WTC11 (cell line): ENCODE measurements at regions not wholly inside any gene's neighbourhood (a gene's known extent, or its start where the extent isn't known, plus 50 kb on each side); places are given as distances from the start of the nearest gene placed in this dataset.

ENCODE experiments used
- ATAC-seq: fragments of 200-7000 bp; cut with Tn5 transposase; 2 replicates; pipeline ENCODE4 v1.10.0; 2021; ENCODE audit warnings: mild to moderate bottlenecking, moderate library complexity
- CTCF ChIA-PET: fragments of 300-600 bp; sonication (Branson Sonifier 250); formaldehyde crosslinking; loops from one replicate; lab custom pipeline; 2021; ENCODE audit warnings: antibody characterized with exemption; lab: Charles Lee
- POLR2A ChIA-PET: fragments of 350-600 bp; sonication (Branson Sonifier 250); formaldehyde crosslinking; loops from one replicate; lab custom pipeline; 2021; ENCODE audit warnings: antibody characterized with exemption; lab: Charles Lee
- DNase-seq: peaks from one replicate; pipeline ENCODE4 v3.0.0; 2021; ENCODE audit warnings: low spot score
- H3K27ac Mint-ChIP-seq: 2 replicates; pipeline ENCODE4 v1.8.0; 2021; ENCODE audit warnings: mixed read lengths
- H3K27me3 Mint-ChIP-seq: 2 replicates; pipeline ENCODE4 v1.8.0; 2021; ENCODE audit warnings: low read depth, mild to moderate bottlenecking, moderate library complexity, mixed read lengths
- H3K36me3 Mint-ChIP-seq: 2 replicates; pipeline ENCODE4 v1.8.0; 2021; ENCODE audit warnings: mixed read lengths
- H3K4me1 Mint-ChIP-seq: 2 replicates; pipeline ENCODE4 v1.8.0; 2022; ENCODE audit warnings: mixed read lengths
- H3K4me3 Mint-ChIP-seq: 2 replicates; pipeline ENCODE4 v1.8.0; 2021; ENCODE audit warnings: mild to moderate bottlenecking, moderate library complexity, mixed read lengths
- H3K9me3 Mint-ChIP-seq: 2 replicates; pipeline ENCODE4 v1.8.0; 2021; ENCODE audit warnings: mixed read lengths
- ELF4 ChIP-seq: sonication (generic); formaldehyde crosslinking; IDR thresholded peaks from 2 replicates; pipeline ENCODE4 v1.8.1; 2022; ENCODE audit warnings: low read depth, mild to moderate bottlenecking, moderate library complexity, missing genetic modification reagents
- EMX1 ChIP-seq: fragments of 250-450 bp; sonication (Bioruptor Pico); IDR thresholded peaks from 2 replicates; pipeline ENCODE4 v1.8.0; 2021; ENCODE audit warnings: mild to moderate bottlenecking
- GTF2I ChIP-seq: fragments of 250-450 bp; sonication (Bioruptor Pico); conservative IDR thresholded peaks from 2 replicates; pipeline ENCODE4 v1.4.0; 2021; ENCODE audit warnings: mild to moderate bottlenecking
- JAZF1 ChIP-seq: fragments of 250-450 bp; sonication (Bioruptor Pico); IDR thresholded peaks from 2 replicates; pipeline ENCODE4 v1.9.0; 2021; ENCODE audit warnings: moderate library complexity, mild to moderate bottlenecking, inconsistent platforms
- MXD4 ChIP-seq: fragments of 250-450 bp; sonication (Bioruptor Pico); IDR thresholded peaks from 2 replicates; pipeline ENCODE4 v1.8.0; 2021; ENCODE audit warnings: mild to moderate bottlenecking, moderate library complexity, borderline replicate concordance
- OVOL2 ChIP-seq: fragments of 250-450 bp; sonication (Bioruptor Pico); IDR thresholded peaks from 2 replicates; pipeline ENCODE4 v1.9.0; 2021; ENCODE audit warnings: mild to moderate bottlenecking, borderline replicate concordance
- SMAD4 ChIP-seq: sonication (generic); formaldehyde crosslinking; IDR thresholded peaks from 2 replicates; pipeline ENCODE4 v1.8.0; 2022; ENCODE audit warnings: mild to moderate bottlenecking, missing genetic modification reagents
- TCF7 ChIP-seq: sonication (generic); formaldehyde crosslinking; IDR thresholded peaks from 2 replicates; pipeline ENCODE4 v1.8.0; 2022; ENCODE audit warnings: mild to moderate bottlenecking, low read depth, missing genetic modification reagents, moderate library complexity
- ZBTB21 ChIP-seq: sonication (generic); formaldehyde crosslinking; IDR thresholded peaks from 2 replicates; pipeline ENCODE4 v1.8.1; 2023; ENCODE audit warnings: mild to moderate bottlenecking, missing genetic modification reagents, borderline replicate concordance
- ZNF232 ChIP-seq: sonication (generic); formaldehyde crosslinking; IDR thresholded peaks from 2 replicates; pipeline ENCODE4 v1.8.0; 2022; ENCODE audit warnings: mild to moderate bottlenecking, missing genetic modification reagents
- ZNF416 ChIP-seq: fragments of 250-450 bp; sonication (Bioruptor Pico); IDR thresholded peaks from 2 replicates; pipeline ENCODE4 v1.9.0; 2021; ENCODE audit warnings: mild to moderate bottlenecking, inconsistent platforms
- ZNF423 ChIP-seq: fragments of 250-450 bp; sonication (Bioruptor Pico); IDR thresholded peaks from 2 replicates; pipeline ENCODE4 v2.1.2; 2022; ENCODE audit warnings: mild to moderate bottlenecking, moderate library complexity
- TF ChIP-seq, protein P1 (sequence below): sonication (generic); formaldehyde crosslinking; IDR thresholded peaks from 2 replicates; pipeline ENCODE4 v1.8.1; 2023; ENCODE audit warnings: mild to moderate bottlenecking, missing genetic modification reagents
- TF ChIP-seq, protein P2 (sequence below): sonication (generic); formaldehyde crosslinking; IDR thresholded peaks from 2 replicates; pipeline ENCODE4 v1.8.1; 2023; ENCODE audit warnings: mild to moderate bottlenecking, moderate library complexity, missing genetic modification reagents
- TF ChIP-seq, protein P3 (sequence below): sonication (generic); formaldehyde crosslinking; conservative IDR thresholded peaks from 2 replicates; pipeline ENCODE4 v1.8.1; 2023; ENCODE audit warnings: mild to moderate bottlenecking, low read depth, missing genetic modification reagents, moderate library complexity
- TF ChIP-seq, protein P4 (sequence below): fragments of 250-450 bp; sonication (Bioruptor Pico); IDR thresholded peaks from 2 replicates; pipeline ENCODE4 v1.9.0; 2021; ENCODE audit warnings: mild to moderate bottlenecking
- TF ChIP-seq, protein P5 (sequence below): sonication (generic); formaldehyde crosslinking; IDR thresholded peaks from 2 replicates; pipeline ENCODE4 v1.8.1; 2023; ENCODE audit warnings: mild to moderate bottlenecking, missing genetic modification reagents, moderate library complexity
- TF ChIP-seq, protein P6 (sequence below): sonication (generic); formaldehyde crosslinking; IDR thresholded peaks from 2 replicates; pipeline ENCODE4 v1.8.0; 2022; ENCODE audit warnings: mild to moderate bottlenecking, missing genetic modification reagents
- TF ChIP-seq, protein P7 (sequence below): fragments of 250-450 bp; sonication (Bioruptor Pico); IDR thresholded peaks from 2 replicates; pipeline ENCODE4 v2.1.2; 2022; ENCODE audit warnings: mild to moderate bottlenecking, moderate library complexity
- TF ChIP-seq, protein P8 (sequence below): sonication (generic); formaldehyde crosslinking; IDR thresholded peaks from 2 replicates; pipeline ENCODE4 v1.8.1; 2022; ENCODE audit warnings: low read depth, mild to moderate bottlenecking, moderate library complexity, missing genetic modification reagents, borderline replicate concordance

DNA sequence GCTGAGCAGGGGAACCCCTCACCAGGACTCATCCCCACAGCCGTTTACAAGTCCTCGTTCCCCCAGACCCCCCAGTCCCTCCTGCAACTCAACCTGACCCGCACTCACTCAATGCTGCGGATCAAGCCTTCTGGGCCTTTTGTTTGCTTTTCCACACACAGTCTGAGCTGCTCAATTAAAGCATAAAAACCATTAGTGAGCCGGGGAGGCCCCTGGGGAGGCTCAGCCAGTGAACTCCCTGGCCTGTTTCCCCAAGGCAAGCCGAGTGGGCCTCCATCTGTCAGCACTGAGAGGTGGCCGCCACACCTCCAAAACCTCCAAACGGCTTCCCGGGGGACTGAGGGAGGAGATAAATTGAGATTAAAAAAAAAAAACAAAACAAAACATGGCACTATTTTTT lies 158.5 kb downstream of the SHOX start:
- TF ChIP-seq MXD4 (CRISPR knock-in tag) (no peak), SMAD4 (CRISPR knock-in tag) (no peak), EMX1 (CRISPR knock-in tag) (no peak), ZNF423 (peak; percentile 42; the same call in 1 of the 2 replicates), ZBTB21 (CRISPR knock-in tag) (no peak)
- TF ChIP-seq, protein P1, sequence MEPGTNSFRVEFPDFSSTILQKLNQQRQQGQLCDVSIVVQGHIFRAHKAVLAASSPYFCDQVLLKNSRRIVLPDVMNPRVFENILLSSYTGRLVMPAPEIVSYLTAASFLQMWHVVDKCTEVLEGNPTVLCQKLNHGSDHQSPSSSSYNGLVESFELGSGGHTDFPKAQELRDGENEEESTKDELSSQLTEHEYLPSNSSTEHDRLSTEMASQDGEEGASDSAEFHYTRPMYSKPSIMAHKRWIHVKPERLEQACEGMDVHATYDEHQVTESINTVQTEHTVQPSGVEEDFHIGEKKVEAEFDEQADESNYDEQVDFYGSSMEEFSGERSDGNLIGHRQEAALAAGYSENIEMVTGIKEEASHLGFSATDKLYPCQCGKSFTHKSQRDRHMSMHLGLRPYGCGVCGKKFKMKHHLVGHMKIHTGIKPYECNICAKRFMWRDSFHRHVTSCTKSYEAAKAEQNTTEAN (CRISPR knock-in tag) = no peak
- TF ChIP-seq, protein P2, sequence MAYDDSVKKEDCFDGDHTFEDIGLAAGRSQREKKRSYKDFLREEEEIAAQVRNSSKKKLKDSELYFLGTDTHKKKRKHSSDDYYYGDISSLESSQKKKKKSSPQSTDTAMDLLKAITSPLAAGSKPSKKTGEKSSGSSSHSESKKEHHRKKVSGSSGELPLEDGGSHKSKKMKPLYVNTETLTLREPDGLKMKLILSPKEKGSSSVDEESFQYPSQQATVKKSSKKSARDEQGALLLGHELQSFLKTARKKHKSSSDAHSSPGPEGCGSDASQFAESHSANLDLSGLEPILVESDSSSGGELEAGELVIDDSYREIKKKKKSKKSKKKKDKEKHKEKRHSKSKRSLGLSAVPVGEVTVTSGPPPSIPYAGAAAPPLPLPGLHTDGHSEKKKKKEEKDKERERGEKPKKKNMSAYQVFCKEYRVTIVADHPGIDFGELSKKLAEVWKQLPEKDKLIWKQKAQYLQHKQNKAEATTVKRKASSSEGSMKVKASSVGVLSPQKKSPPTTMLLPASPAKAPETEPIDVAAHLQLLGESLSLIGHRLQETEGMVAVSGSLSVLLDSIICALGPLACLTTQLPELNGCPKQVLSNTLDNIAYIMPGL (CRISPR knock-in tag) = no peak
- H3K9me3 Mint-ChIP-seq = no peaks in the 10 kb centered on the region
- CTCF ChIA-PET = no interaction called here
- H3K4me1 Mint-ChIP-seq = peaks cover 45% of the 10 kb centered on the region
- POLR2A ChIA-PET = no interaction called here
- no peak for ATAC-seq
- no peak for DNase-seq
- no peaks in the 10 kb centered on the region for H3K36me3 Mint-ChIP-seq
- no peak overlapping the region for H3K4me3 Mint-ChIP-seq
- H3K27ac Mint-ChIP-seq = peak overlapping the region; percentile 65
- peaks cover 3% of the 10 kb centered on the region for H3K27me3 Mint-ChIP-seq

DNA sequence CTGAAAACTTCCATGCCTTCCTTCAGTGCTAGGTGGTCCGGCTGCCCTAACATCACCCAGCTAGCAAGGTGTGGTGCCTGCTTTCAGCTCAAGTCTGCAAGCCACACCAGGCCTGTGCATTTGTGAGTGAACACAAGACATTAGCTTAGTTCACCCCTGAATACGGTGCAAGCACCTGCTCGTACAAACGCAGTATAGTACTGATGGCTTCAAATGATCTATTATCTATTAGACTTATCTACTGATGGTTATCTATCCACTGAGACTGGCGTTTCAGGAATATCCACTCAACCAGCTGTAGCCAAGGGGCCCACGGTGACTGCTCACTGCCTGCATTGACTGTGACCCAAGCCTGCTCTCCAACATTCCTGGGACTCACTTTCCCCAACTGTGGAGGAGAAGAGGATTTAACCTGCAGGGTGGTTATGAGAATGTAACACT lies 155.9 kb downstream of the SHOX start:
- POLR2A ChIA-PET = no interaction called here
- Mint-ChIP-seq H3K36me3 (no peaks in the 10 kb centered on the region), H3K27ac (no peak overlapping the region), H3K27me3 (peaks cover 6% of the 10 kb centered on the region), H3K4me3 (no peak overlapping the region), H3K4me1 (peaks cover 39% of the 10 kb centered on the region), H3K9me3 (no peaks in the 10 kb centered on the region)
- DNase-seq = no peak
- ATAC-seq = no peak
- CTCF ChIA-PET = no interaction called here
- TF ChIP-seq, protein P3, sequence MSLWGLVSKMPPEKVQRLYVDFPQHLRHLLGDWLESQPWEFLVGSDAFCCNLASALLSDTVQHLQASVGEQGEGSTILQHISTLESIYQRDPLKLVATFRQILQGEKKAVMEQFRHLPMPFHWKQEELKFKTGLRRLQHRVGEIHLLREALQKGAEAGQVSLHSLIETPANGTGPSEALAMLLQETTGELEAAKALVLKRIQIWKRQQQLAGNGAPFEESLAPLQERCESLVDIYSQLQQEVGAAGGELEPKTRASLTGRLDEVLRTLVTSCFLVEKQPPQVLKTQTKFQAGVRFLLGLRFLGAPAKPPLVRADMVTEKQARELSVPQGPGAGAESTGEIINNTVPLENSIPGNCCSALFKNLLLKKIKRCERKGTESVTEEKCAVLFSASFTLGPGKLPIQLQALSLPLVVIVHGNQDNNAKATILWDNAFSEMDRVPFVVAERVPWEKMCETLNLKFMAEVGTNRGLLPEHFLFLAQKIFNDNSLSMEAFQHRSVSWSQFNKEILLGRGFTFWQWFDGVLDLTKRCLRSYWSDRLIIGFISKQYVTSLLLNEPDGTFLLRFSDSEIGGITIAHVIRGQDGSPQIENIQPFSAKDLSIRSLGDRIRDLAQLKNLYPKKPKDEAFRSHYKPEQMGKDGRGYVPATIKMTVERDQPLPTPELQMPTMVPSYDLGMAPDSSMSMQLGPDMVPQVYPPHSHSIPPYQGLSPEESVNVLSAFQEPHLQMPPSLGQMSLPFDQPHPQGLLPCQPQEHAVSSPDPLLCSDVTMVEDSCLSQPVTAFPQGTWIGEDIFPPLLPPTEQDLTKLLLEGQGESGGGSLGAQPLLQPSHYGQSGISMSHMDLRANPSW = no peak
- TF ChIP-seq ZNF232 (CRISPR knock-in tag) (no peak), MXD4 (CRISPR knock-in tag) (no peak), OVOL2 (no peak), JAZF1 (CRISPR knock-in tag) (no peak), ELF4 (CRISPR knock-in tag) (no peak), ZNF416 (CRISPR knock-in tag) (no peak), GTF2I (CRISPR knock-in tag) (no peak), TCF7 (CRISPR knock-in tag) (no peak)
- TF ChIP-seq, protein P4, sequence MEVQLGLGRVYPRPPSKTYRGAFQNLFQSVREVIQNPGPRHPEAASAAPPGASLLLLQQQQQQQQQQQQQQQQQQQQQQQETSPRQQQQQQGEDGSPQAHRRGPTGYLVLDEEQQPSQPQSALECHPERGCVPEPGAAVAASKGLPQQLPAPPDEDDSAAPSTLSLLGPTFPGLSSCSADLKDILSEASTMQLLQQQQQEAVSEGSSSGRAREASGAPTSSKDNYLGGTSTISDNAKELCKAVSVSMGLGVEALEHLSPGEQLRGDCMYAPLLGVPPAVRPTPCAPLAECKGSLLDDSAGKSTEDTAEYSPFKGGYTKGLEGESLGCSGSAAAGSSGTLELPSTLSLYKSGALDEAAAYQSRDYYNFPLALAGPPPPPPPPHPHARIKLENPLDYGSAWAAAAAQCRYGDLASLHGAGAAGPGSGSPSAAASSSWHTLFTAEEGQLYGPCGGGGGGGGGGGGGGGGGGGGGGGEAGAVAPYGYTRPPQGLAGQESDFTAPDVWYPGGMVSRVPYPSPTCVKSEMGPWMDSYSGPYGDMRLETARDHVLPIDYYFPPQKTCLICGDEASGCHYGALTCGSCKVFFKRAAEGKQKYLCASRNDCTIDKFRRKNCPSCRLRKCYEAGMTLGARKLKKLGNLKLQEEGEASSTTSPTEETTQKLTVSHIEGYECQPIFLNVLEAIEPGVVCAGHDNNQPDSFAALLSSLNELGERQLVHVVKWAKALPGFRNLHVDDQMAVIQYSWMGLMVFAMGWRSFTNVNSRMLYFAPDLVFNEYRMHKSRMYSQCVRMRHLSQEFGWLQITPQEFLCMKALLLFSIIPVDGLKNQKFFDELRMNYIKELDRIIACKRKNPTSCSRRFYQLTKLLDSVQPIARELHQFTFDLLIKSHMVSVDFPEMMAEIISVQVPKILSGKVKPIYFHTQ (CRISPR knock-in tag) = no peak
- TF ChIP-seq, protein P5, sequence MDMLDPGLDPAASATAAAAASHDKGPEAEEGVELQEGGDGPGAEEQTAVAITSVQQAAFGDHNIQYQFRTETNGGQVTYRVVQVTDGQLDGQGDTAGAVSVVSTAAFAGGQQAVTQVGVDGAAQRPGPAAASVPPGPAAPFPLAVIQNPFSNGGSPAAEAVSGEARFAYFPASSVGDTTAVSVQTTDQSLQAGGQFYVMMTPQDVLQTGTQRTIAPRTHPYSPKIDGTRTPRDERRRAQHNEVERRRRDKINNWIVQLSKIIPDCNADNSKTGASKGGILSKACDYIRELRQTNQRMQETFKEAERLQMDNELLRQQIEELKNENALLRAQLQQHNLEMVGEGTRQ = no peak
- TF ChIP-seq, protein P6, sequence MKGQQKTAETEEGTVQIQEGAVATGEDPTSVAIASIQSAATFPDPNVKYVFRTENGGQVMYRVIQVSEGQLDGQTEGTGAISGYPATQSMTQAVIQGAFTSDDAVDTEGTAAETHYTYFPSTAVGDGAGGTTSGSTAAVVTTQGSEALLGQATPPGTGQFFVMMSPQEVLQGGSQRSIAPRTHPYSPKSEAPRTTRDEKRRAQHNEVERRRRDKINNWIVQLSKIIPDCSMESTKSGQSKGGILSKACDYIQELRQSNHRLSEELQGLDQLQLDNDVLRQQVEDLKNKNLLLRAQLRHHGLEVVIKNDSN (CRISPR knock-in tag) = no peak
- TF ChIP-seq, protein P2 (CRISPR knock-in tag) = no peak
- TF ChIP-seq, protein P7, sequence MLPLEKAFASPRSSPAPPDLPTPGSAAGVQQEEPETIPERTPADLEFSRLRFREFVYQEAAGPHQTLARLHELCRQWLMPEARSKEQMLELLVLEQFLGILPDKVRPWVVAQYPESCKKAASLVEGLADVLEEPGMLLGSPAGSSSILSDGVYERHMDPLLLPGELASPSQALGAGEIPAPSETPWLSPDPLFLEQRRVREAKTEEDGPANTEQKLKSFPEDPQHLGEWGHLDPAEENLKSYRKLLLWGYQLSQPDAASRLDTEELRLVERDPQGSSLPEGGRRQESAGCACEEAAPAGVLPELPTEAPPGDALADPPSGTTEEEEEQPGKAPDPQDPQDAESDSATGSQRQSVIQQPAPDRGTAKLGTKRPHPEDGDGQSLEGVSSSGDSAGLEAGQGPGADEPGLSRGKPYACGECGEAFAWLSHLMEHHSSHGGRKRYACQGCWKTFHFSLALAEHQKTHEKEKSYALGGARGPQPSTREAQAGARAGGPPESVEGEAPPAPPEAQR (CRISPR knock-in tag) = no peak
- TF ChIP-seq, protein P8, sequence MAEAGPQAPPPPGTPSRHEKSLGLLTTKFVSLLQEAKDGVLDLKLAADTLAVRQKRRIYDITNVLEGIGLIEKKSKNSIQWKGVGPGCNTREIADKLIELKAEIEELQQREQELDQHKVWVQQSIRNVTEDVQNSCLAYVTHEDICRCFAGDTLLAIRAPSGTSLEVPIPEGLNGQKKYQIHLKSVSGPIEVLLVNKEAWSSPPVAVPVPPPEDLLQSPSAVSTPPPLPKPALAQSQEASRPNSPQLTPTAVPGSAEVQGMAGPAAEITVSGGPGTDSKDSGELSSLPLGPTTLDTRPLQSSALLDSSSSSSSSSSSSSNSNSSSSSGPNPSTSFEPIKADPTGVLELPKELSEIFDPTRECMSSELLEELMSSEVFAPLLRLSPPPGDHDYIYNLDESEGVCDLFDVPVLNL = no peak
